Memory B cell (primary cell): ENCODE measurements at regions not wholly inside any gene's neighbourhood (a gene's known extent, or its start where the extent isn't known, plus 50 kb on each side); places are given as distances from the start of the nearest gene placed in this dataset.
"Not testable (repeated sequence)": the region's sequence is repeated elsewhere in the genome, so short reads cannot be mapped to it uniquely, and the experiment has no call there.

Source experiments
- ATAC-seq: fragments of 150-1000 bp; cut with Tn5 transposase; 2 replicates; pipeline ENCODE4 v1.10.0; 2021; ENCODE audit warnings: low read depth, mild to moderate bottlenecking, moderate library complexity
- DNase-seq, 2 donors: peaks; one replicate each; pipeline ENCODE4 v3.0.0; 2022; ENCODE audit warnings: low spot score in 2 of 2
- H3K27ac Mint-ChIP-seq: one replicate; pipeline ENCODE4 v1.8.0; 2022; ENCODE audit warnings: mild to moderate bottlenecking, moderate library complexity, mixed read lengths
- H3K27me3 Mint-ChIP-seq: one replicate; pipeline ENCODE4 v1.8.0; 2022; ENCODE audit warnings: mixed read lengths
- H3K36me3 Mint-ChIP-seq: one replicate; pipeline ENCODE4 v1.8.0; 2022; ENCODE audit warnings: mild to moderate bottlenecking, mixed read lengths
- H3K4me1 Mint-ChIP-seq: one replicate; pipeline ENCODE4 v1.8.0; 2022; ENCODE audit warnings: mixed read lengths
- H3K4me3 Mint-ChIP-seq: one replicate; pipeline ENCODE4 v1.8.0; 2022; ENCODE audit warnings: mild to moderate bottlenecking, moderate library complexity, mixed read lengths
- H3K9me3 Mint-ChIP-seq: one replicate; pipeline ENCODE4 v1.8.0; 2022; ENCODE audit warnings: mixed read lengths

- Mint-ChIP-seq H3K27ac (no peak overlapping the region), H3K36me3 (no peaks in the 10 kb centered on the region), H3K27me3 (peaks cover 7% of the 10 kb centered on the region), H3K9me3 (no peaks in the 10 kb centered on the region), H3K4me1 (no peaks in the 10 kb centered on the region), H3K4me3 (no peak overlapping the region)
- ATAC-seq, result no peak
- no peak for DNase-seq
Measured at GRCh38 chr9:7507566-7508270, 291.9 kb downstream of the DMAC1 start.

GRCh38 chr9:7507026-7507425 lies 292.6 kb downstream of the DMAC1 start:
- Mint-ChIP-seq H3K4me3 (no peak overlapping the region), H3K9me3 (no peaks in the 10 kb centered on the region), H3K27me3 (peaks cover 7% of the 10 kb centered on the region), H3K27ac (no peak overlapping the region), H3K36me3 (no peaks in the 10 kb centered on the region), H3K4me1 (no peaks in the 10 kb centered on the region)
- ATAC-seq (no peak), DNase-seq (no peak)

- H3K9me3 Mint-ChIP-seq, result peaks cover 2% of the 10 kb centered on the region
- DNase-seq (no peak), ATAC-seq (no peak)
- no peaks in the 10 kb centered on the region for H3K4me1 Mint-ChIP-seq
- no peak overlapping the region for H3K27ac Mint-ChIP-seq
- H3K36me3 Mint-ChIP-seq, result no peaks in the 10 kb centered on the region
- peaks cover 7% of the 10 kb centered on the region for H3K27me3 Mint-ChIP-seq
- no peak overlapping the region for H3K4me3 Mint-ChIP-seq
Measured at GRCh38 chr9:7500521-7500920, 299.1 kb downstream of the DMAC1 start.

GRCh38 chr9:7491641-7492040 lies 307.9 kb downstream of the DMAC1 start:
- H3K27me3 Mint-ChIP-seq, result no peaks in the 10 kb centered on the region
- H3K36me3 Mint-ChIP-seq, result no peaks in the 10 kb centered on the region
- H3K4me1 Mint-ChIP-seq, result no peaks in the 10 kb centered on the region
- H3K27ac Mint-ChIP-seq, result no peak overlapping the region
- no peak overlapping the region for H3K4me3 Mint-ChIP-seq
- H3K9me3 Mint-ChIP-seq, result no peaks in the 10 kb centered on the region
- ATAC-seq (no peak), DNase-seq (no peak)

GRCh38 chr9:7490317-7491108 lies 309.1 kb downstream of the DMAC1 start:
- Mint-ChIP-seq H3K9me3 (no peaks in the 10 kb centered on the region), H3K36me3 (no peaks in the 10 kb centered on the region), H3K27ac (no peak overlapping the region), H3K27me3 (no peaks in the 10 kb centered on the region), H3K4me1 (no peaks in the 10 kb centered on the region), H3K4me3 (no peak overlapping the region)
- DNase-seq, result no peak
- ATAC-seq, result no peak

- no peaks in the 10 kb centered on the region for H3K4me1 Mint-ChIP-seq
- ATAC-seq (no peak), DNase-seq (no peak)
- H3K9me3 Mint-ChIP-seq, result no peaks in the 10 kb centered on the region
- no peak overlapping the region for H3K27ac Mint-ChIP-seq
- H3K27me3 Mint-ChIP-seq, result no peaks in the 10 kb centered on the region
- H3K36me3 Mint-ChIP-seq, result no peaks in the 10 kb centered on the region
- no peak overlapping the region for H3K4me3 Mint-ChIP-seq
Measured at GRCh38 chr9:7489036-7489435, 310.5 kb downstream of the DMAC1 start.

GRCh38 chr9:7484014-7484413 lies 315.6 kb downstream of the DMAC1 start:
- DNase-seq, H3K27ac Mint-ChIP-seq, H3K36me3 Mint-ChIP-seq, H3K4me1 Mint-ChIP-seq, H3K9me3 Mint-ChIP-seq, H3K4me3 Mint-ChIP-seq, ATAC-seq, H3K27me3 Mint-ChIP-seq: not testable (repeated sequence)

- no peak for ATAC-seq
- no peak overlapping the region for H3K4me3 Mint-ChIP-seq
- no peaks in the 10 kb centered on the region for H3K36me3 Mint-ChIP-seq
- no peaks in the 10 kb centered on the region for H3K9me3 Mint-ChIP-seq
- H3K4me1 Mint-ChIP-seq, result no peaks in the 10 kb centered on the region
- no peak overlapping the region for H3K27ac Mint-ChIP-seq
- H3K27me3 Mint-ChIP-seq, result no peaks in the 10 kb centered on the region
- DNase-seq, result no peak
Measured at GRCh38 chr9:7481570-7481969, 318.0 kb downstream of the DMAC1 start.

- Mint-ChIP-seq H3K36me3 (no peaks in the 10 kb centered on the region), H3K27me3 (no peaks in the 10 kb centered on the region), H3K4me1 (no peaks in the 10 kb centered on the region), H3K27ac (no peak overlapping the region), H3K9me3 (no peaks in the 10 kb centered on the region), H3K4me3 (no peak overlapping the region)
- DNase-seq (no peak), ATAC-seq (no peak)
Measured at GRCh38 chr9:7479300-7479699, 320.3 kb downstream of the DMAC1 start.

GRCh38 chr9:7478646-7479045 lies 320.9 kb downstream of the DMAC1 start:
- H3K4me1 Mint-ChIP-seq, result no peaks in the 10 kb centered on the region
- no peaks in the 10 kb centered on the region for H3K27me3 Mint-ChIP-seq
- H3K36me3 Mint-ChIP-seq, result no peaks in the 10 kb centered on the region
- no peak for ATAC-seq
- H3K9me3 Mint-ChIP-seq, result no peaks in the 10 kb centered on the region
- H3K4me3 Mint-ChIP-seq, result no peak overlapping the region
- no peak overlapping the region for H3K27ac Mint-ChIP-seq
- no peak for DNase-seq

- Mint-ChIP-seq H3K27ac (no peak overlapping the region), H3K36me3 (no peaks in the 10 kb centered on the region), H3K4me1 (no peaks in the 10 kb centered on the region), H3K9me3 (no peaks in the 10 kb centered on the region), H3K4me3 (no peak overlapping the region), H3K27me3 (peaks cover 2% of the 10 kb centered on the region)
- no peak for ATAC-seq
- no peak for DNase-seq
Measured at GRCh38 chr9:7467186-7467585, 332.4 kb downstream of the DMAC1 start.

GRCh38 chr9:7461791-7462190 lies 337.8 kb downstream of the DMAC1 start:
- H3K4me3 Mint-ChIP-seq, result no peak overlapping the region
- H3K27me3 Mint-ChIP-seq, result peaks cover 5% of the 10 kb centered on the region
- peaks cover 6% of the 10 kb centered on the region for H3K9me3 Mint-ChIP-seq
- no peaks in the 10 kb centered on the region for H3K4me1 Mint-ChIP-seq
- DNase-seq (no peak), ATAC-seq (no peak)
- H3K27ac Mint-ChIP-seq, result no peak overlapping the region
- H3K36me3 Mint-ChIP-seq, result no peaks in the 10 kb centered on the region

- H3K36me3 Mint-ChIP-seq, result no peaks in the 10 kb centered on the region
- ATAC-seq, result no peak
- H3K9me3 Mint-ChIP-seq, result peaks cover 7% of the 10 kb centered on the region
- H3K4me3 Mint-ChIP-seq, result no peak overlapping the region
- no peak for DNase-seq
- no peak overlapping the region for H3K27ac Mint-ChIP-seq
- H3K4me1 Mint-ChIP-seq, result no peaks in the 10 kb centered on the region
- peaks cover 6% of the 10 kb centered on the region for H3K27me3 Mint-ChIP-seq
Measured at GRCh38 chr9:7456793-7457530, 342.6 kb downstream of the DMAC1 start.

- Mint-ChIP-seq H3K4me3 (no peak overlapping the region), H3K27ac (no peak overlapping the region), H3K27me3 (peaks cover 6% of the 10 kb centered on the region)
Measured at GRCh38 chr9:7456377-7456776, 343.2 kb downstream of the DMAC1 start.

More at GRCh38 chr9:7456377-7456776, 343.2 kb downstream of the DMAC1 start:
- peaks cover 9% of the 10 kb centered on the region for H3K9me3 Mint-ChIP-seq
- H3K4me1 Mint-ChIP-seq, result no peaks in the 10 kb centered on the region
- no peaks in the 10 kb centered on the region for H3K36me3 Mint-ChIP-seq
- ATAC-seq, result no peak
- DNase-seq, result no peak
